Fibroblast of skin of back (primary cell): ENCODE measurements at regions not wholly inside any gene's neighbourhood (a gene's known extent, or its start where the extent isn't known, plus 50 kb on each side); places are given as distances from the start of the nearest gene placed in this dataset.
A peak's percentile ranks its signal among the peaks of the same experiment; 100 is the strongest.

Source experiments
- DNase-seq: peaks from one replicate; pipeline ENCODE4 v3.0.0-alpha.2; 2013

DNA sequence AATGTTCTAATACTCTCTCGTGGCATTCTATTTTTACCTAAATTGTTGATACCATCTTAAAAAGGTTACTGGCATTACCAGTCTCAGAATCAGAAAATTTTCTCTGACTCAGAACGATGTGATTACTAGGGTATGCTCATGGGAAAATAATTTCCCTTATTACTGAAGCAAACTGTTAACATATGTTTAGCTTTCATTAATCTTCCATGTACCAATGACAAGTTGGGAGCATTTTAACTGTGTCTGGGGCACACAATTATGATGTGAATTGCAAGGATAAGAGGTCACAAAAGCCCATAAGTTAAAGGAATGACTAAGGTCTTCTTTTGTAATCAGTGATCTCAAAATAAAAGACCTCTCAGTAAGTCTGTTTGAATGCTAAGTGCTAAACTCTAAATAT, 1254.6 kb downstream of the PCDH18 start:
- no peak for DNase-seq

DNA sequence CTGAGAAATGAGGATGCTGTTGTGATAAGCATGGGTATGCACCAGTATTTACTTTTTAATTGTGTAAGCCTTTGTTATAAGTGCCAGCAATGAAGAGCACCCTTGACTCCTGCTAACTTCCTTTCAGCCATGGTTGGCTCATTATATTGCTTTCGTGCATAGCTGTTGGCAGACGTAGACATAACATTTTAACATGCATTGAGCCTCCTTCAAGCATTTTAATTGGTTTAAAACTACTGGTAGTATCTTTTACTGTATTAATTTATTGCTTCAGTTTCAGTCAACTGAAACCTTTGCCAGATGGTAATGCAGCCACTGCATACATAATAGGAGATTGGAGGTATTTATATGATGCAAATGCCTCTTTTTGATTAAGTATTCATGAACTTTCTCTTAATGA, 1285.4 kb downstream of the PCDH18 start:
- DNase-seq, result no peak

DNA sequence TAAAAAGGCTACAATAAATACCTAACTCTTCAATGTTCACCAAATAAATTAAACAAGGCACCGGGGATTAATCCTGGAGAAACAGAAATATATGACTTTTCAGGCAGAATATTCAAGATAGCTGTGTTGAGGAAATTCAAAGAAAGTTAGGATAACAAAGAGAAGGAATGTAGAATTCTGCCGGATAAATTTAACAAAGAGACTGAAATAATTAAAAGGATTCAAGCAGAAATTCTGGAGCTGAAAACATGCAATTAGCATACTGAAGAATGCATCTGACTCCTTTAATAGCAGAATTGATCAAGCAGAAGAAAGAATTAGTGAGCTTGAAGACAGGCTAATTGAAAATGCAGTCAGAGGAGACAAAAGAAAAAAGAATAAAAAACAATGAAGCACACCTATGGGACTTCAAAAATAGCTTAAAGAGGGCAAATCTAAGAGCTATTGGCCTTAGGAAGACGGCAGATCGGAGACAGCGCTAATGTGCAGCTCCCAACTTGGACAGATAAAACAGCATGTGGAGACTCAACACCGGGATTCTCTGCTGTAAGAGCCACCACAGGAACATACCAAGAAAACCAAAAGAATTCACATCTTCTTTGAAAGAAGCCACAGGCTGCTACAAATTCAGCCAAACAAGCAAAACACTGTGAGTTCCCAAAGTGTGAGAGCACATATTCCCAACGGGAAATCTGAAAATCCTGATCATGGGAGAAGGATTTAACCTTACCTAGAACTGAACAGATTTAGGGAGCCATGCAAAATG, 1290.9 kb downstream of the PCDH18 start:
- DNase-seq, result peak; percentile 33

DNA sequence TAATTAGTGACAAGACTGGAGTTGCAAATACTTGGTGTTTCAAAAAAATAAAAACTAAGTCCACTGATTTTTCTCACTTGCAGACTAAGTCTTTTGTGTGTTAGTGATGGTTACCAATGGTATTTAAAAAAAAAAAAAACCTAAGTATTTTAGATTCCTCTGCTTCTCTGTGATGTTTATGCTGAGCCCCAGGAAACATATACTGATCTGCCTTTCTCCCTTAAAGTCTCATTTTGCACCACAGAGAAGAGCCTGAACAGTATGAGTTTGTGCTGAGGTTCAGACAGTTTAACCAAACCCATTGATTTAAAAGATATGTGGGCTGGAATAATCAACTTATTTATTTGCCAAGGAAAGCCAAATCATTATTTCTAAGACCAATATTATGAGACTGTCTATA, 1305.0 kb downstream of the PCDH18 start:
- DNase-seq, result no peak

DNA sequence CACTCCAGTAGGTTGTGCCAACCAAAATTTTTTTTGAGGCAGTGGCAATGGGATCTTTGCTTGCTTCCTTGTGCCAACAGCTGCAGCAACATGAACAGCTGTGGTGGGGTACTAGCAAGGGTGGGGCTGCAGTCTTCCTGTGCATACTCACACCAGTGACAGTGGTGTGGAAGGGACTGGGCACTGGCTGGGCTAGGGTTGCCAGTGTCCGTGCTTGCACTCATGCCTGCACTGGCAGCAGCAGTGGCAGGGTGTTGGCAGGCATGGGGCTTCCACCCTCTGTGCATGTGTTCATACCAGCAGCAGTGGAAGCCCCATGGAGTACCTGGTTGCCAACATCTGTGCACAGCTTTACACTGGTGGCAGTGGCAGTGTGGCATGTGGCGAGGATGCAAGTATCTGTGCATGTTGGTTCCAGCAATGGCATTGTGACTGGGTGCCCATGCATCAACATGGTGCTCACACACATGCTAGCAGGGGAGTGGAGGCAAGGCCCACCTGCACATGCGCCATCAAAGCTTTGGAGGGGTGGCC, 1312.6 kb downstream of the PCDH18 start:
- DNase-seq, result no peak

DNA sequence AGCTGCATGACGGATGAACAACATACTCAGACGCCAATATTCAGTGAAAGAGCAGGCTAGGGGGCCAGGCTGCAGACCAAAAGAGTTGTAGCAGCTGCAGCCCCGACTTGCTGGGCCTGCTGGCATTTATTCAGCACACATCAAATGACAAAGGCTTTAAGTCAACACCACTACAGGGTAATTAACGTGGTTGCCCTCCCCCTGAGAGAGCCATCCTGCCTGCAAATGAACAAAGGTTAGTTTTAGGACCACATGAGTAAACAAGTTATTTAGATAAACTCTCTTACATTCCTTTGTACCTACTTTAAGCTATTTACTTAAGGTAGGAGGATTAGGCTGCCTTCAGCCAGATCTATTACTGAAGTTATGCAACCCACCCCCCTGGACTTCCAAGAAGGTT, 1329.1 kb downstream of the PCDH18 start:
- no peak for DNase-seq

DNA sequence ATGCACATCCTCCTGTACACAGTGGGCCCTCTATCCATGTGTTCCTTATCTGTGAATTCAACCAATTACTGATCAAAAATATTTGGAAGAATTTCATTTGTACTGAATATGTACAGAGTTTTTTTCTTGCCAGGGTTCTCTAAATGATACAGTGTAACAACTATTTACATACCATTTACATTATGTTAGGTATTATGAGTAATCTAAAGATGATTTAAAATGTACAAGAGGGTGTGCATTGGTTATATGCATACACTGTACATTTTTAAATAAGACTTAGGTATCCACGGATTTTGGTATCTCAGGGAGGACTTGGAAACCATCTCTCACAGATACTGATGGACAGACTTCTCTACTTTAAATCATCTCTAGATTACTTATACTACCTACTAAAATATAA, 1333.9 kb downstream of the PCDH18 start:
- no peak for DNase-seq

DNA sequence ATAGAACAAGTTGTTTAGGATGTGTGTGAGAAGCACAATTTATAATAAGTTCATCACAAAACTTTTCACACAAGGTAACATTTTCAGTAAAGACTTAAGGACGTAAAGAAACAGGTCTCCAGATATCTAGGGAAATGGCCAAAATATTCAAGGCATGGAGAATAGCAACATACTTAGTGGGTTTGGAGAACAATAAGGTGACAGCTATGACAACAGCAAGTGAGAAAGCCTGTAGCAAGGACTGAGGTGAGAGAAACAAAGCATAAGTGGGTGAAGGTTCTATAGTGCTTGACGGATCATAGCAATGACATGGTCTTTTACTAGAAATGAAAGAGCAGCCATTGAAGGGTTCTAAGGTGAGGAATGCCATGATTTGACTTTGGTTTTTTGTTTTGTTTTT, 1337.3 kb downstream of the PCDH18 start:
- DNase-seq, result no peak

DNA sequence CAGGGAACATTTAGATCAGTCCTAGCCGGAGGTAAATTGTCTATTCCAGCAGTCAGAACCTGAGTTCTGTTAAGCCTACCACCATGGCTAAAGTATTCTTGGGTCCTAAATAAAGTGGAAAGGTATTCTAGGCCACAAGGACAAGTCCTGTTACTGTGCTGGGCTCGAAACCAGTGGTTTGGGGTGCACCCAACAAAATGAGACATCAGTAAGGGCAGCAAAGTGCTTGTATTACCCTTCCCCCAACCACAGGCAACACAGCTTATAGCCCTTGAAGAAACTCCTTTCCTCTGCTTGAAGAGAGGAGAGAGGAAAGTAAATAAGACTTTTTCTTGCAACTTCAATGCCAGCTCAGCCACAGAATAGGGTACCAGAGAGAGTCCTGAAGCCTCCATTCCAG, 1345.6 kb downstream of the PCDH18 start:
- DNase-seq, result no peak

DNA sequence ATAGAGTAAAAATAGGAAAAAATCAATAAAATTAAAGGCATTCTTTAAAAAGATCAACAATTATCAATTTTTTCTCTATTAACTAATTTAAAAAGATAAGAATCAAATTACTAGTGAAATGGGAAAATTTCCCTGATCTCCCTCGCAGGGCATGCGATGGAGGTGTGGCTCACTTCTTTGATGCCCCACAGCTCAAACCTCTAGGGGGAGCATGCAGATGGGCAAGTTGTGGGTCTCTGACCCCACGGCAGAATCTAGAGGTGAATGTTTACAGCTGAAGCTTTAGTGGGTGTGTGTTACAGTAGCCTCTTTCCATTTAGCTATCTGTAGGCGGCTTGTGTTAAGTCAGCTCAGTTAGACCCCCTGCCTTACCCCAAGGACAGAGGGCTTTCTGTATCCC, 1348.8 kb downstream of the PCDH18 start:
- no peak for DNase-seq

DNA sequence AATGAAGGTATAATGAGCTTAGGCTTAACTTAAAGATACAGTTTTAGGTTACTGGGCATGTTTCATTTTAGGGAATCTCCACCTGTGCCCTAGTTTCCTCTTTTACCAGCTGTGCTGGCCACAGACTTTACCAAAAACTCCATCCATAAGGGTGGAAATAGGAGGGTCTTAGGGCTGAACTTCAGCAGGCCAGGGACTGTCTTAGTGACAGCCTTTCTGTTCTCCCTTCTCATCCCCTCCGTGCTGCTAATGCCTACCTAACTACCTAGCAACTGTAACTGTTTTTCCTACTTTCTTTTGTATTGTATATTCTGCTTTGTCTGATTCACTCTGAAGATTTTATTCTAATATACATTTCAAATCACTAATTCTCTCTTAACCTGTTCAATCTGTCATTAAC, 1375.3 kb downstream of the PCDH18 start:
- DNase-seq, result no peak

DNA sequence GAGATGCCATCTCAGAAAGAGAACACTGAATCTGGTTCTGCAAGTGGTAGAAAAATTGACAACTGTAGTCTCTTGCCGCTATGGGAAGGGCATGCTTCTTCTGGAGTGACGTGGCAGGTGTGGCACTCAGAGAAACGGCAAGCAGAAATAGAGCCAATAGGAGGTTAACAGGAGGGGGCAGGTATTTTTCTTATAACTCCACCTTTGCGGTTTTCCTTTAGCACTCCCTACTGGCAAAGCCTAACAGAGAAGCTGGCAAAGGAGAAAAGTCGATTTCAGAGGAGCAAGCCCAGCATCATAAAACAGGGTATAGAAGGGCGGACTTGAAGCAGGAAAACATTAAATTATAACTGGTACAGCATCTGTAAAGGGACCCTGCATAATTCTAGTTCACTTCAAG, 1382.2 kb downstream of the PCDH18 start:
- DNase-seq, result no peak

DNA sequence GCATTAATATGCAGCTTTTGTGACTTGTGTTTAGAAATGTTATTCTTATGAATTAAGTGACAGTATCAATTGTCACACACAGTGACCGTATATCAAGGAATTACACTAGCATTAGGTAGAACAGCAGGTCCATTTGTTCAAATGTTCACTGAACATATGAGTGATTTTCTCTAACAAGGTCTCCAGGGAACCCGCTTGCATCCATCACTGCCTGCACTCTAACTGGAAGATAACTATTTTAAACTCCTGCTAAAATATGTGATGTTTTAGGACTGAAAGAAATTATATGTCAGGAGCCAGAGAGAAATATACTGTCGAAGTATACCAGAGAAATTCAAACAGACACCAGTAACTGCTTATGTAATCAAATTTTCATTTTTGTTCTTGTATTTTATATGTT, 1395.7 kb downstream of the PCDH18 start:
- DNase-seq, result no peak

DNA sequence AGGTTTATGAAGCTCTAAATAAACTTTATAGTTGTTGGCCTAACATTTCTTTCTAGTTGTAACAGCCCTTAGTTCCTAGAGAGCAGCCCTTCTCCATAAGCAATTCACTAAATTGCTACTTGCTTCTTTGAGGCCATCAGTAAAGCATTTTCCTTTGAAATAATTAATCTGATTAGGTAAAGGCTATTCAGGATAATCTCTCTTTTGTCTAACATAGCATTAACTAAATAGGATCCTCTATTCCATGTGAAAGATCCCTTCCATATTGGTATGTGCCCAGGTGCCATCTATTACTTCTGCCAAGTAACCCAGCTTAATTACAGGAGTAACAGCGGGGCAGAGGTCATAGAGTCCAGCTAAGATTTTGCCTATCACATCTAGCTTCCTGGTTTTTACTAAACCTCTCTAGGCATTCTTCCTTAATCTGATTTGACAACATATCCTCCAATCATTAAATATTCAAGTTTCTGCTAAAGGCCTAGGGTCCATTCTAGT, 1408.0 kb downstream of the PCDH18 start:
- no peak for DNase-seq

DNA sequence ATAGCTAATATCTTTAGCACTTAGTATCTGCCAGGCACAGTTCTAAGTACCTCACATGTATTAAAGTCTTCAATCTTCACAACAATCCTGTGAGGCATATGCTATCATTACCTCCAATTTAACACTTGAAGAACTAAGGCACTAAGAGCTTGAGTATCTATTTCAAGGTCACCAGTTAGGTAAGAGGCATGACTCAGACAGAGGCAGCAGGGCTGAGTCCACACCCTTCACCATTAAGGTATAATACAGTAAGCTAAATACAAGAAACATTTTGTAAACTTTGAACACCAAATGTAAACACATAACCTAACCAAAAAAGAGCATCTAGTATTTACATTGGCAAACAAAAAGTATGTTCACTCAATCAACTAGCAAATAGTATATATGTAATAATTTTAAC, 1410.9 kb downstream of the PCDH18 start:
- no peak for DNase-seq

DNA sequence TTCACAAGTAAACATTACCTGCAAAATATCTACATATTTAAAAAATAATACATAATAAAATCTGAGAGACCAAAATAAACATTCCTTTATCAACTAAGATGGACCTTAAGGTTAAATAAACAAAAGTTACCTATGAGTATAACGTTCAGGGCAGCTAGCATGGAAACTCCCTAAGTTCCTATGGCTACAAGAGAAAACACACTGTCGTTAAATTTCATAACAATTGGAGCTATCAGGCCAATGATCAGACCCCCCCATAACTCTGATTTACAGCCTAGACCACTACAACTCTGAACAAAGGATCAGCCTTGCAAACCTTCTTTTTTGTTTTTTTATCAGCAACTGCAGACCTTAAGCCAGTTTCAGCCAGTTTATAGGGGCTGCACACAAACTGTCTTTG, 1418.4 kb downstream of the PCDH18 start:
- no peak for DNase-seq

DNA sequence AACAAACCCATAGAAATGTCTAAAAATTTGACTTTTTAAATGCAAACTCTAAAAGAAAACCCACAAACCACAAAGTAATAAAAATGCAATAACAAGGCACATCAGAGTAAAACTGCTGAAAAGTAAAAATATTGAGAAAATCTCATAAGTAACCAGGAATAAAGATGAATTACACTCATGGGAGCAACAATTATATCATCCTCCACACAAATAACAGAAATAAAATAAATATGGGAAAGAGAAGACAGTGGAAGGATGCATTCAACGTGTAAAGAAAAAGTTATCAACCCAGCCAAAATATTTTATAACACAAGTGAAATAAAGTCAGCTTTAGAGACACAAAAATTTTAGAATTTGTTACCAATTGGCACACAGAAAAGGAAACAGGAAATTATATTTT, 1420.2 kb downstream of the PCDH18 start:
- DNase-seq, result no peak

DNA sequence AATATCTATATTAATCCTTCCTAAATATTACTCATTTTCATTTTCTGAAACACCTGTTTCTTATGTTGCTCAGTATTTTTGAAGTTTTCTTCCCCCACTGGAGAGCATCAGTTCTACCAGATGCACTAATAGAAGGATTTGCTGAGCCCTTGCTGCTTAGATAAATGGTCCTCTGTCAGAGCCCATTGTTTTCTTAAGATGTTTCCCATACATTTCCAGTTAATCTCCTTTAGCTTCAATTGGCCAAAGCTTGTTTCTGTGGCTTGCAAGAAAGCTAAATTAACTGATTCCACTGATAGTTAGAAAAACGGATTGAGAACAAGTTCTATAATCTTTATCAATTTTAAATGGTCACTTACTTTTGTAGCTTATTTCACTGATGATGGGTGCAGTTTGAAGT, 1425.5 kb downstream of the PCDH18 start:
- no peak for DNase-seq

DNA sequence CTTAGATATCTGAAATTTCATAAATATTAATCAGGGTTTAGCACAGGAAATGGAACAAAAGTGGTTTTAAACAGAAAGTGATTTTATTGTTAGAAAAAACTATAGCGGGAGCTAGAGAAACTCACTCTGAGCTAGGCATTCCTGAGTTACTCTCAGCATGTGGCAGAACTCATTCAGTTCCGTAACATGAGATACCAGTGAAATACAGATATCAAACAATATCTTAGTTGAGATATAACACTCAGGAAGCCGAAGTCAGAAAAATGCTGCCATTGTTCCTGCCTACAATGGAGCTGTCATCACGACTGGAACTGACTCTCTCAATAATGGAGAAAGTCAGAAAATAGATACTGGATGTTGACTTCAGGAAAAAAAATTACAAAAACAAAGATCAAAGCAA, 1428.7 kb downstream of the PCDH18 start:
- no peak for DNase-seq

DNA sequence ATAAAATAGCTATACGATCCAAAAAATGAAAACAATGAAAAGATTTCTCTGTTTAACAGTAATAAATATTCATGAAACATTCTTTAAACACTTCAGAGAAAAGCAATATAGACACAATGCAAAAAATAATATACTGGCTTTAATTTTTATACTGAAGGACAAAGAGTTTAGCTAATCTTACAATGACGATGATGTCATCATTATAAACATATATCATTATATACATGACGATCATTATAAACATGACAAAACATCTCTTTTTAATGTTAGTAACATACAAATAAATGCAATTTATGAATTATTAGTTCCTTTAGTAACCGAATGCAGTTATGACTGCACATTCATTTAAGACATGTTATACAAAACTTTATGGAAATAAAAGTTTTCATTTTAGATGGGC, 1434.6 kb downstream of the PCDH18 start:
- no peak for DNase-seq

DNA sequence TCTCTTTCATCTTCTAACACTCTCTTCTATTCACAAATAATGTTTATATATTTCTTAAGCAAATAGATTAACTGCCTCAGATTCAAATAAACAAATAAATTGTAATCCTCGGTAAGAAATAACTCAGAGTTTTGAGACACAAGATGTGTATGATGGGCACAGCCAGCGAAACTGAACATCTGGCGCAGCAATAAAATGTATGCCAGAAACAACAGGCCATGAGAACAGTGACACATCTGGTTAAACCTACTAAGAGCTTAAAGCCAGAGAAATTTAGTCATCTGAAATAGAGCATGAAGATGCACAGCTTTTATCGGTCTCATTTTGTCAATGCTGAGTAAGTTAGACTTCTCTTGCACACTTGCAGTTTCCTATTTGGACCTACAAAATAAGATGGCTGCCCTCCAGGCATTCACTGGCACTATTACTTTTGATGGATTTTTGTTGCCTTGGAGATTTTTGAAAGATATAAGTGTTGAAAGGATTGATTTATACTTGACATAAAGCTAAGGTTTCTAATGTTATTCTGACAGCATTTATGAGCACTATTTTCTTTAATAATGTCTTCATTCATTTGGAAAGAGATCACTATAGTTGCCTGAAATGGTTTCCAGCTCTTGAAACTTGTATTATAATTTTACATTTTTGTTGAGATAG, 1444.0 kb downstream of the PCDH18 start:
- DNase-seq, result no peak

DNA sequence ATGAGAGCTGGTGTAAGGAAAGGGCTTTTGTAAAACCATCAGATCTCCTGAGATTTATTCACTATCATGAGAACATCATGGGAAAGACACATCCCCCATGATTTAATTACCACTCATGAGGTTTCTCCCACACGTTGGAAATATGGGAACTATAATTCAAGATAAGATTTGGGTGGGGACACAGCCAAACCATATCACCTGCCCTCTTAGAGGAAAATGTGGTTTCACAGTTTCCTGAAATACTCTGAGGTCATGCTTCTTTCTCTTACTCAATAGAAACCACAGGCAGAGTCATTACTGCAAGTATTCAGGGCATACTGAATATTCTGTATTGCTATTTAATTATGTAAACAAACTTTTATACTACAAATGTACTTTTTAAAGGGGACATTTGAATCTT, 1453.3 kb downstream of the PCDH18 start:
- DNase-seq, result no peak

DNA sequence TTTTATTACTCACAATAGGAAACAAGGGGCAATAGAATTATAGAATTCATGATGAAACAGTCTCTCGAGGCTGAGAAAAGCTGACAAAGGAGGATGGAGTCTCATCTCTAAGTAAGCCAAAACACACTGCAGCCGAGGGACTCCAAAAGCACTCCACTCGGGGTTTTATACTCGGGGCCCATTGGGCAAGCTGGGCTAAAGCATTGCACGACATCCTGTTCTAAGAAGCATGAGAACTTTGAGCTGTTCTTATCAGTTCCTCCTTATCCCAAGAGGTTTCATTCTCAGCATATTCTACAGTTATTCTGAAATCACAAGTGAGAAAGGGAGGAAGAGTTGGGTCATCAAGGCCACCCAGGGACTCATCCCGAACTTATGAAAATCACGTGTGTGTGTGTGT, 1475.5 kb downstream of the PCDH18 start:
- DNase-seq, result no peak

DNA sequence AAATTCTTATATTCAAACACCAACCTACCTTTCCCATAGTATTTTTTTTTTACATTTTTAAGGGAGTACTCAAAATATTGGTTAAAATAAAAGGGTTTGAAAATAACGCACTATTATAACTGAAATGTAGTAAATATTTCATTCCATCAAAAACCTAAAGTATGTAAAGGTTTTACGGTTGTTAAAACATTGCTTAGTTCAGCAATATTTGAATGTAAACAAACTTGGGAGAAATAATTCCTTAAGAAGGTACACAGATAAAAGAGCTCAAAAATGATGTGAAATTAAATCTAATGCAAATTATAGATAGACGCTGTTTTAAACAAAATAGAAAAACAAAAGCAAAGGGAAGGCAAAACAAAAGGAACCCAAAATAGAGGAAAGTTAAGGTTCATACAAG, 1476.9 kb downstream of the PCDH18 start:
- no peak for DNase-seq
